DMS79 treated with DMSO at 0.1 percent for 48 hours (cell line): ENCODE measurements at regions not wholly inside any gene's neighbourhood (a gene's known extent, or its start where the extent isn't known, plus 50 kb on each side); places are given as distances from the start of the nearest gene placed in this dataset.
"Not testable (repeated sequence)": the region's sequence is repeated elsewhere in the genome, so short reads cannot be mapped to it uniquely, and the experiment has no call there.

Source experiments
- DNase-seq: peaks from one replicate; lab custom pipeline; 2025; lab: John Stamatoyannopoulos, UW

DNA sequence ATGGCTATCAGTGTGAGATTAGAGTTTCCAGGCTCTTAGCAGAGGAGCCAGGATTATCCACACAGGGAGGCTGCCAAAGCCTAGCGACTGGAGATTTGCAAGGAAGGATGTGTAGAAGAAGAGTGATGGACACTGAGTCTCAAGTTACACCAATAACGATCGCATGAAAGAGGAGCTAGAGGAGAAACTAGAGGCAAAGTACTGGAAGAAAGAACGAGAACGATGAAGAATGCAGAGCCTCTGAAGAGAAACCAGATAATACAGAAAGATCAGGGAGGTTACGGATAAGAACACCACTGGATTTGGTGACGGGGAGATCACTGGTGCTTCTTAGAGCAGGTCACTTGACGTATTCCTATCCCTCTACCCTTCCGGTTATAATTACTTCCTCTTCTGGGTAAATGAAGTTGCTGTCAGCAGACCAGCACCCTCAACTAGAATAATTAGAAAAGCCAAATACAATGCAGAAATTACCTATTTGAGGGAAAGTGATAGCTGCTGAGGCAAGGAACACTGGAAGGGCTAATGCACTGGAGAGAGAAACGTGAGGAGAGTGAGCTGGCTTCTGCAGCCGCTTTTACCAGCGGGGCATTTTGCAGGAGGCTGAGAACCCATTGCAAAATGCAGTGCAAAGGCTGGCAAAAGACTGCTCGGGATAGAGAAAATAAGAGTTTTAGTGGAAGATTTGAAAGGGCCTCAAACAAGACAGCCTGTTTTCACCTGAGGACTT is 93.1 kb upstream of the HIF1A start:
- no peak for DNase-seq

DNA sequence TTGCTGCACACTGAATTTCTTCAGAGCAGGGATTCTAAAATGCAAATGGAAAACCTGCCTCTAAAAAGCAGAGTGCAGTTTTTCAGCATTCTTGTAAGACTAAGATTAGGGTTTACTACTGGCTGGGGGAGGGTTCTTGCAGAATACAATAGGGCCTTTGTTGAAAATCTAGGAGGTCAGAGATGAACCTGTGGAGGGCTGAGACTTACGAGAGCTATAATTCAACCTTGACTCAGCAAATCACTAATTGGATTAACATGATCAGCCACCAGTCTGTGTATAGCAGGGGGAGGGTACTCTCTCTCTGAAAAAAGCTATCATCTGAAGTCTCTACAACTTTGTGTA is 92.6 kb upstream of the HIF1A start:
- DNase-seq = no peak

DNA sequence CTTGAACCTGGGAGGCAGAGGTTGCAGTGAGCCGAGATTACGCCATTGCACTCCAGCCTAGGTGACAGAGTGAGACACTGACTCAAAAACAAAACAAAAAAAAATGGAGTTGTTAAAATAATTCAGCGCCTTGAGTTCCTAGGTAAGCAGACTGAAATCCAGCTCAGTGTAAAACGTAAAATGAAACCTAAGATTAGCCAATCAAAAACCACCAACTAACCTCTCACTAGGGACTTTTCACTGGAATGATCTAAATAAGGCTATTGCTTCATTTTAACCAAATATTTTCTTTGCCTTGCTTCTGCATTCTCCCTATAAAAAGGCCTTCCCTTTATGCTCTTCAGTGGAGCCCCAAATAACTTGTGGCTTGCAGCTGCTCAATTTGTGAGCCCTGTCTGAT is 91.6 kb upstream of the HIF1A start:
- DNase-seq = no peak

DNA sequence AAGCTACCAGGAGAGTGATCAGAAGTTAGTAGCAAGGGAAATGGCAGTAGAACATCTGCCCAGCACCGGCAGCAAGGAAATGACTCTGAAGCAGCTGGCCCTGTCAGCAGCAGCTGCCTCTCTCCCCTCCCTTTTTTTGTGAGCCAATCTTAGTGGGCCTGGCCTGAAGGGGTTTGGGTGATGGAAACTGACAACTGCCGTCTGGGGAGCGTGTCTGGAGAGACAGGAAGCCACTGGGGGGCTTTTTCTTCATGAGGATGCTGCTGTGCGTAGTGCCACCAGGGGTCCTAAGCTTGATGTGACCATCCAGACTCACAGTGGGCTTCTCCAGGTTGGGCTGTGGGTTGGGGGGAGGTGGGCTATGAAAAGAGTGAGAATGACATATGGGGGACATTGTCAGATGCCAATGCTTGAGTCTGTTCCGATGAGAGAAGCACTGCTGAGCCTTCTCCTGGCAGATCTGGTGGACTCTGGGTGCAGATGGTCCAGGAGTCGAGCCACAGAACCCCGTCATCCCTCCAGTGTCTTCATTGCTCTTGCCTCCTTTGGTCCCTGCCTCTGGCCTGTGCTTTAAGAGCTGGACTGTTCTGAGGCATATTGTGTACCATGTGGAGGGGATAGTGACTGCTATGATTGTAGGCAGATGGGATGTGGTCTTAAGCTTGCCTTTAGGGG is 87.6 kb upstream of the HIF1A start:
- no peak for DNase-seq

DNA sequence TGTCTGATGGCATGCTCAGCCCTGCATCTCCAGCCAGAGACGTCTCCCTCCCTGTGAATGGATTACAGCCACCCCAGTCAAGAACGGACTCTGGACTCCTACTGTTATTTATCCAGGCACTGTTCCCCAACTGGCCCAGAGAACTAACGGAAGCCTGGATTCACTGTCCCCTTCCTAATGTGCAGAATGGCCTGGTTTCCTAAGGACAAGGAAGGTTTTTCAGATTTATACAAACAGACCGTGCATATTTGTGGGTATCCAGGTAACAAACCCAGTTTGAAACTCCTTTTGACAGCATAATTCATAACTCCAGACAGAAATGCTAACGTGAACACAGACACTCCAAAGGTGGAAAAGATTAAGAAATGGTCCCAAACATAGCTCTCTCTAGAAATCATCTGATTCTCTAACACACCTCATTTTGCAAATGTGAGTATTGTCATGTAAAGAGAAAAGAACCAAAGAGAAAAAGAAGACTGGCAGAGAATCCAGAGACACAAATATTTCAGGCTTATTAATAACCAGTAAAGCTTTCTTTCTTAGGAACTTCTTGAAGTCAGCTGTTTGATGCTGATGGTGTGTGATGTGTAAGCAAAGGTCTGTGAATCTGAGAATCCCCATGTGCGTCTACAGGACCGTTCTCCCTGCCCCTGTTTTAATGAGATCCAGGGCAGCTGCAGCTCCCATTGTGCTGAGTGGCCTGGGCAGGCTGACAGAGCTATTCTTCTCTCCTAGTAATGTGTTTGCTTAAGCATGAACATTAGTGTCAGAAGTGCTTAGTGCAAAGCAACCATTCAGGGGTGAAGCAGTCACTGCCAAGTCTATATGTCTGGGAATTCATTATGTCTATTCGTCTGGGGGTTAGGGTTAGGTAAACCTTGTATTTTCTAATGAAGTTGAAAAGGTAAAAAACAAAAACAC is 86.8 kb upstream of the HIF1A start:
- DNase-seq = peak; percentile 99

DNA sequence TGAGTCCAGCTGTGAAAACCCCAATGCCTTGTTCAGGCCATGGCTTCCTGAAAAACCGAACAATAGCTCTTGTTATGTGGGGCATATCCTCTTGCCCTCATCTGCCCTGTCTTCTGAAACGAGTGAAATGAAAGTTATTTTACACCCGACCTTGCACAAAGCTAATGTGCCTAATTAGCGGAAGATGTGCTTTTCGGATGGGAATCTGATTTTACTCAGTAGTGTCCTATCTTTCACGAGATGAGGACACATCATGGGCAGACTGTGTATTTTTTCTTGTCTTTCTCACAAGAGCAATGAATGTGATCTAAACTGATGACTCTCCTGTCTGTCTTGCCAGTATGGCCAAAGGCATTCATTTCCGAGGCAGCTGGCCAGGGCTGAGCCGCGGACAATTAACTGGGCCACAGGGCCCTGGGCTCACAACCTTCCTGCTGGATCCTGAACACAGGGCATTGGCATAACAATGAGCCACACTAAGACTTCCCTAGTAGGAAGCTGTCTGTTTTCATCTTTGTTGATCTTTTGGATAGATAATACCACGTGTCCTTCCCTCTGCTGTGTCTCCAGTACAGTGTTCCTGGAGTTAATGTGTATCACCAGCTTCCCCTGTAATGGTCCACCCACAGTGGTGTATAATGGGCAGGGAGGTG is 86.0 kb upstream of the HIF1A start:
- no peak for DNase-seq

DNA sequence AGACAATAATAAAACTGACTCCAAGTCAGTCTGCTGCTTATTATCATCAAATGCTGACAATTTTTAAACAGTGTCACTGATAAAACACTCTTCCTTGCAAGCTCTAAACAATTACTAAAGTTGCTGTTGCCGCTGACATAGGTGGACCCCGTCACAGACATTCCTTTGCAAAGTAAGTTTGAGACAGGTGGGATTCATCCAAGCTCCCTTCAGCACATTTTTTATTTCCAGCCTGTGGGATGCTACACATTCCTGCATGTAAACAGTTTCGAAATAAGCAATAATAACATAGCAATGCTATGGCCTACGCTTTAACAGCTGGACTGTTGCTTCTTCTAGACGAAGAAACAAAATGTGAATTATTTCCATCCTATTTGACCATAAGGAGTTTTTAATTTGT is 85.4 kb upstream of the HIF1A start:
- DNase-seq = no peak

DNA sequence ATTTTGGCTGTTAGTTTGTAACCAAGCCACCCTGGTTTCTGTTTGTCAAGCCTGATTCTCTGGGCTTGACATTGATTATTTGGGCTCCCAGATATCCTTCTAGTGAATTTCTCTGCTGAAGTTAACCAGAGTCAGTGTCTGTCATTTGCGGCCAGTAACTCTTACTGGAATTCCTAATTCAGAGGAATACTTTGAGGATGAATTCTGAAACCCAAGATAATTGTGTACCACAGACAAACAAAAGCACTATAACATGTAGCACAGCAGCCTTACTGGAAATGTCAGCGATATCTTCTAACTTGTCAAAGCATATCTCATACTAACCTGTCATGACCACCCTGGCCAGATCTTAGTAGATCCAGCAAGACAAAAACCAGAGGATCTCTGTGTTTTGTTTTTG is 84.4 kb upstream of the HIF1A start:
- DNase-seq = no peak

DNA sequence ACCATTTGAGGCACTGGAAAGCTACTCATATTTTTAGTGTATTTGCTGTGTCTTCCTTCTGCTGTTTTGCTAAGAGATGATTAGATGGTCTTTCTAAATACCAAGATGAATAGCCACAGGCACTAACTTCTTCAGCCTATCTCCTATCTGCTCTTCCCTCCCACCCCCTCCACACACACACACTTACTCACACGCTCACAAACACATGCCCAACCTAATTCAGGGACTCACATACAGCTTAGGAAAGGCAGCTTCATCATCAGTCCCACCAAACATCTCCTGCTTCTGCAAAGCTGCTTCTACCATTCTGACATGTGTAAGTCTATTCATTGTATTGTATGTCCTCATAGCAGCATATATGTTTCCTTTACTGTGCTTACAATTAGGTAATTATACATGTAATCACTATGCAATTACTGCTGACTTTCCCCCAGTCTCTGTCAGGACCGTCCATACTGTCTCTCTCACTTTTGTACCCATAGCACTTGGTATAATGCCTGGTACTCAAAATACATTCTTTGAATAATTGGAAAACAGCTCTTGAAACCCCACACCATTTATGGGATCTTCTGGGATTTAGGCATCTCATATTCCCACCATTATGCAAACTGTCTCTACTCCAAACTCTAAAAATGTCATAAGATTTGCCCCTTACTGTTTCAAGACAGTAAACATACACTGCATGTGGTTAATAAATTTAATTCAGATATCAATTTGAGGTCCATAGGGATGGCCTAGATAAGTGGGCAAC is 83.3 kb upstream of the HIF1A start:
- DNase-seq = no peak

DNA sequence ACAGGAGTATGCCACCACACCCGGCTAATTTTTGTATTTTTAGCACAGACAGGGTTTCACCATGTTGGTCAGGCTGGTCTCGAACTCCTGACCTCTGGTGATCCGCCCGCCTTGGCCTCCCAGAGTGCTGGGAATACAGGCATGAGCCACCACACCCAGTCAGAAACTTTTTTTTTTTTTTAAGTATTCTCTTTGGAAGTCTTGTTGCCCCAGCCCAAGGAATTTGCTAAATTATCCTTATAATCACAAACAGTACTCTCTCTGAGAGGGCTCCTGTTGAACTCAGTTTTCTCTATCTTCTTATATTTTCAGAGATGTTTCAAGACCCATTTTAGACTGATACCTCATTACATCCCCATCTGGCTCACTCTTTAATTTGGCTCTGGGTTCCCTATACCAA is 82.3 kb upstream of the HIF1A start:
- not testable (repeated sequence) for DNase-seq

DNA sequence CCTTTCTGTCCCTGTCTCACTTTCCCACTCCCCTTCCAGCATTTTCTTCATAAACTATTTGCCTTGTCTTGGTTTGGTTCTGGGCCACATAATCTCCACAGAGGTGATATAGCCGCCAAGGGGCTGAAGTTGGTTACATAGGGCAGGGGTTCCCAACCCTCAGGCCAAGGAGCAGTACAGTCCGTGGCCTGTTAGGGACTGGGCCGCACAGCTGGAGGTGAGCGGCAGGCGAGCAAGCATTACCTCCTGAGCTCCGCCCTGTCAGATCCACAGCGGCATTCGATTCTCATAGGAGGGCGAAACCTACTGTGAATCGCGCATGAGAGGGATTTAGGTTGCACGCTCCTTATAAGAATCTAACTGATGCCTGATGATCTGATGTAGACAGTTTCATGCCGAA is 80.6 kb upstream of the HIF1A start:
- DNase-seq = no peak

DNA sequence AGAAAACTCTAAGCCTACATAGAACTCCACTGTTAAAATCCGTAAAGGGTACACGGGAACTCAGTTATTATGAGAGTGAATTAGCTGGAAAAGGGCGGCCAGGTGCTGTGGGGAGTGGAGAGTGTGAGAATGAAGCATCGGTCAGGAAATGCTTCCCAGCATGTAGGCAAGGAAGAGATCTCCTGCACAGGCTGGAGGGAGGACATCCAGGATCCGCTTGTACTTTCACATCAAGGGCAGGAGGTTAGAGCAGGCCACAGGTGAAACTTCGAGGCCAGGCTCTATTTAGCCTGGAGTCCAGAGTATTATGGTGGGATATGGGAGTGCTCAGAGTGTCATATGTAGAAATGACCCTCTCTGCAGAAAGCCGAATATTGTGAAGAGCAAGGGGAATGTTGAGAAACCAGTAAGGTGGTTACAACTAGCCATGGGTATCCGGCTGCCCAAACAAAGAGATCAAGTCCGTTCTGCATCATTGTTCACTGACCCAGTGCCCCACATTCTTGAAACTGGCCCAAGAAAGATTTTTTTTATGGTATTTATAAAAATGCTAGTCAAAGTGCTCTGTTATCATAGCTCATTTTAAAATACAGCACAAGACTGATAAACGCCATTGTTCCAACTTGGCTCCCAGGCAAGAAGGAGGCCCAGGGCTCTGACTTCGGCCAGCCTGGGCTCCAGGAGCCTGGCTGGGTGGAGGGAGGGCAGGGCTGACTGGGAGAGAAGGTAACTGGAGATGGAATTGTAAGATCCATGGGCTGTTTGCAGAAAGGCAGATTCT is 79.4 kb upstream of the HIF1A start:
- DNase-seq = no peak

DNA sequence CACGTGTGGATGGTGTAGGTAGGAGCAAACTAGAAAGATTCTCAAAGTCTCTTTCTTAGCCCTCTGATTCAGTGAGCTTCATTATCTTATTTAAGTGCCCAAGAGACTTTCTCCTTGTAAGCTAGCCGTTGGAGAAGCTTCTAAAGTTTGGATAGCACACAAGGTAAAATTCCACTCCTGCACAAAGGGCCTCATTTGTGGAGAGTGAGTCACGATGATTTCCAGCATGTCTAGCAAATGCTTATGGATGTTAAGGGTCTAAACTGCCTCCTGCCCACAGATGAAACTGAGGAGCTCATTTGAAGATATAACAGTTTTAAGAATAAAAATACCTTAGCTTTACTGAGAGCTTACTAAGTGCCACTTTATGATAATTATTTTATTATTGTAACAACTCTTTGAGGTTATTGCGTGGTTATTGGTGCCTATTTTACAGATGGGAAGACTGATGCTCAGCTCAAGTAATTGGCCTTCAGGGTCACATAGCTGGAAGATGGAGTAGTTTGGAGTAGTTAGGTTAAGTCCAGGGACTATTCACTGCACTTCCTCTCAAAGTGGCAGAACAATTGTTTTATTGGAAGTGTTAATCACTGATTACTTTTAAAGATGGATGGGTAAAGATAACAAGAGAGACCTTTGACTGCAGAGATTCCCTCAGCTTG is 78.7 kb upstream of the HIF1A start:
- DNase-seq = no peak

DNA sequence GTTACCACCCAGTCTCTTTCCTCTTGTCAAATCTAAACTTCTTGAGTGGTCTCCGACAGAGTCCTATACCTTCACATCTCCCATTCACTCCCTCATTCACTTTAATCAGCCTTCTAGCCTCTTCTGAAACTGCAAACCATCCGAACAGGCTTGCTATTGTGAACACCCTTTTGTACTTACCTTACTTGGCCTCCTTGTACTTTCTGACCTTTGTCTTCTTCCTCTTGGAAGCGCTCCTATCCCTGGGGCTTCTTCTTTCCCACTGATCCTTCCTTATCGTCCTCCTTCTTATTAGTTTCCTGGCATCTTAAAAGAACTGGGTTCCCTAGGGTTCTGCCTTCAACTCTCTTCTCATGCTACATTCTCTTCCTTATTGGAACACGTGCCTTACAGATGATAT is 76.9 kb upstream of the HIF1A start:
- no peak for DNase-seq

DNA sequence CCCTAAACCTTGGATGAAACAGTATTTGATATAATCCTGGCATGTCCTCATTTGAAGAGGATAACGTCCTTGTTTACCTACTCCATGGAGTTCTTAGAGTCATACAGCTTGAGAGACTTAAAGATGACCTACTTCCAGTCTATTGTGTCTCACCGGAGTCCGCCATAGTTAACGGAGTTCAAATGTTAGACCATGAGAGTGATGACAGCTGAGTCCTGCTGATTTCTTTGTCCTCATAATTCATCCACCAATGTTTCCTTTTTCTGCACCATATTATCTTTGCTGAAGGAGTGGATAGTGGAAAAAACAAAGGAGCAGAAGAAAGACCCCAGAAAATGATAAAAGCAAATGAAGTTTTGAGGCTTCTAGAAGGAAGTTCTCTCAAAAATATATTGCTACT is 75.8 kb upstream of the HIF1A start:
- DNase-seq = no peak

DNA sequence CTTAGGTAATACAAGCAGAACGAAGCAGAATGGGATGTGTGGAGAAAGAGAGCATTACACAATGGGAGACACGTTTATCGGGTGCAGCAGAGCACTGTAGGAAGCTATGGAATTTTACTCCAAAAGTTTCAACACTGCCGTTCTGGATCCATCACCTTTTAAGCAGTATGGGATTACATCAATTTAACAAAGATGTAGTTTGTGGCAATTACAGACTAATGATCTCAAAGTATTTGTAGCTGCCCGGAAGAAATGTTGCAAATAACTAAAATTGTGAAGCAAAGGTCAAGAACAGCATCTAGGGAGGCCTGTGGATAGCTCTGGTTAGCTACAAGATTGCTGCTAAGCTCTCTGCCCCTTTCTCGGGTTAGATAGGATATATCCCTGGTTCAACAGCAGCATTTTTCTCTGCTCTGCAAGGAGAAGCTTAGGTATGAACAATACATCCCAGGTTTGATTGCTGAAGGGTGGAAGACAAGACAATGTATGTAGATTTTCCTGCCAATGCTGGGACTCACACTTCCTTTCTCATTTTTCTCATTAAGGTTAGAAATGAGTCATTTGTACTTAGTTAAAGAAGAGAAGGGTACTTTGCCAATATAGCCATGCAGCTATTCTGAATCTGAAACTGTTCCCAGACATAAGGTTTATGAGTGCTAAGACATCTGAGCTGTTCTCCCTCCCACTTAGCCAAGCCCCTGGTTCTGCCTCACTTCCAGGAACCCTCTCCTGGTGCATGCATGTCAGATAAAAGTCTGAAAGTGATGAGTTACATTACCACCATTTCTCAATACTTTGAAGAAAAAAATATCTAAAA is 75.0 kb upstream of the HIF1A start:
- peak; percentile 13 for DNase-seq

DNA sequence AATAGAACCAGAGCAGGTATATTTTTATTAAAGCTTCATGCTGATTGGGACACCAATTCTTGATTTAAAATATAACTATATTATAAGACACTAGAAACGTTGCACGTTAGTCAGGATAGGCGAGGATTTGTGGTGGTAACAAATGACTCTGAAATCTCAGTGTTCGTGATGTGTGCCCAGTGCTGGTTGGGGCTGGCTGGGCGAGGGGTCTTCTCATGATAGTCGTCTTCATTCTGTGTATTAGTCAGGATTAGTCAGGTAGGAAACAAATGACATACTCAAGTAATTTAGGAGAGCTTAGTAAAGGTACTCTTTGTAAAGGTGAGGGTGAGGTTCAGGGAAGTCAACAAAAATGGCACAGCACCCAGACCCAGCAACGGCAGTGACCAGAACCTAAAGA is 73.9 kb upstream of the HIF1A start:
- no peak for DNase-seq

DNA sequence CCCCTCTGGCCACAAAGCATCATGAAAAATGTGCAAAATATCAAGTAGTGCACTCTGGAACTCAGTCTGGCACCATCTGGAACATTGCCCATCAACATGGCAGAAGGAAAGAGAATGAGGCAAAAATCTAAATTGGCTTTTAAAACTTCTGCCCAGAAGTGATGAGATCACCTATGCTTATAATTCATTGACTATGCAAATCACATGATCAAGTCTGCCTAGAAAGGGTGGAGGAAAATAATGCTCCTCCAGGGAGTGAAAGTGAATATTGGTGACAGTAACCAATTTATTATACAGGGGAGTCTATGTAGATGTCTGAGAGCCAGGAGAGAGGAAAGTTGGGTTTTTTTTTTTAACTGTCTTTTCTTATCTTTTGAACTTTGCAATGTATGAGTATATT is 73.3 kb upstream of the HIF1A start:
- DNase-seq = no peak

DNA sequence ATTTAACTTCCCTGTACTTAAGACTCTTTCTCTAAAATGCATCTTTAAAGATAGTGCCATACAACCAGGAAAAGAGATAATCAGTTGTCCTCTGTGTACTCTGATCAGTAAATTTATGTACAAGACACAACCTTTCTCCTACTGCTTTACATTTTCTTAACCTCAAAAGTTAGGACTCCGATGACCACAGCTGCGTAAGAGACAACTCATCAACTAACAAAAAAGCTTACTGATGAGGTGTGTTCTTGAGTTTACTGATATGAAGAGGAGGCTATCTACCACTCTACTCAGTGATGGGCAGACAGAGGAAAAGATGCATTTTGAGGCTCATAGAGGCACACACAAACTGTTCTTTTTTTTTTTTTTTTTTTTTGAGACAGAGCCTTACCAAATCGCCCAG is 71.4 kb upstream of the HIF1A start:
- no peak for DNase-seq

DNA sequence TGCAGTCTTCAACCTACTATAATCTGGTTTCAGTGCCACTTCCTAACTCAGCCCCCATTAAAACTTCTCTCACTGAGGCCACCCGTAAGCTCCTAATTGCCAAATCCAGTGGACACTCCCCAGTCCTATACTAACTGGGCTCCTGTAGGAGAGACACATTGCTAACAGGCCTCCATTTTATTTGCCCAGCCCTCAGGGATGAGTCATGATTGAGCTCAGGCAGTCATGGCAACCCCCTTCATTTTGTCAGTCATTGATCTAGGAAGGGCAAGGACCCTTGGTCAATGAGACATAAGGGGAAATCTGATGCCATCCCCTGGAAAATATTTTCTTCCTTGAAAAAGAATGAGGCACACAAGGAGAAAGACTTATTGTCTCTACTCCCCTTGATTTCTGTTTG is 70.1 kb upstream of the HIF1A start:
- no peak for DNase-seq
